ENCODE measurements at regions not wholly inside any gene's neighbourhood (a gene's known extent, or its start where the extent isn't known, plus 50 kb on each side); places are given as distances from the start of the nearest gene placed in this dataset.

DNA sequence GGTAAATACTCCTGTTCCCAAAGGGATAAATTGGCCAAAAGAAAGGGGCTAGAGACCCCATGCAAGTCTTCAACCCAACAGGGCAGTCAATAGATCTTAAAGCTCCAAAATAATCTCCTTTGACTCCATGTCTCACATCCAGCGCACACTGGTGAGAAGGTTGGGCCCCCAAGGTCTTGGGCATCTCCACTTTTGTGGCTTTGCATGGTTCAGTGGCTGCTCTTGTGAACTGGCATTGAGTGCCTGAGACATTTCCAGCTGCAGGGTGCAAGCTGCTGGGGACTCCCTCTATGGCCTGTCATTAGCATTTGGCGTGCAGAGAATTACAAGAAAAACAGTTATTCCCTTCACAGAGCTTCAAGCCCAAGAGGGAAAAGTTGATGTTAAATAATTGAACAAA is 224.7 kb downstream of the MTRR start:
- TF ChIP-seq, protein P1, sequence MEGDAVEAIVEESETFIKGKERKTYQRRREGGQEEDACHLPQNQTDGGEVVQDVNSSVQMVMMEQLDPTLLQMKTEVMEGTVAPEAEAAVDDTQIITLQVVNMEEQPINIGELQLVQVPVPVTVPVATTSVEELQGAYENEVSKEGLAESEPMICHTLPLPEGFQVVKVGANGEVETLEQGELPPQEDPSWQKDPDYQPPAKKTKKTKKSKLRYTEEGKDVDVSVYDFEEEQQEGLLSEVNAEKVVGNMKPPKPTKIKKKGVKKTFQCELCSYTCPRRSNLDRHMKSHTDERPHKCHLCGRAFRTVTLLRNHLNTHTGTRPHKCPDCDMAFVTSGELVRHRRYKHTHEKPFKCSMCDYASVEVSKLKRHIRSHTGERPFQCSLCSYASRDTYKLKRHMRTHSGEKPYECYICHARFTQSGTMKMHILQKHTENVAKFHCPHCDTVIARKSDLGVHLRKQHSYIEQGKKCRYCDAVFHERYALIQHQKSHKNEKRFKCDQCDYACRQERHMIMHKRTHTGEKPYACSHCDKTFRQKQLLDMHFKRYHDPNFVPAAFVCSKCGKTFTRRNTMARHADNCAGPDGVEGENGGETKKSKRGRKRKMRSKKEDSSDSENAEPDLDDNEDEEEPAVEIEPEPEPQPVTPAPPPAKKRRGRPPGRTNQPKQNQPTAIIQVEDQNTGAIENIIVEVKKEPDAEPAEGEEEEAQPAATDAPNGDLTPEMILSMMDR (IDR thresholded peaks at IDR 0.05; ENCODE audit: low read depth, low read length): no peak
- DNase-seq (ENCODE audit: low read depth in 2 of 2): no peak
- no peak overlapping the region for H3K4me3 ChIP-seq (replicated peaks in 1 of 2; ENCODE audit: low read depth in 2 of 2, low read length in 2 of 2)

- TF ChIP-seq, protein P1 (IDR thresholded peaks at IDR 0.05; ENCODE audit: low read depth, low read length): no peak
- DNase-seq (ENCODE audit: low read depth in 2 of 2): no peak
- H3K4me3 ChIP-seq (replicated peaks in 1 of 2; ENCODE audit: low read depth in 2 of 2, low read length in 2 of 2): no peak overlapping the region
These were observed 225.4 kb downstream of the MTRR start for GRCh38 chr5:8094304-8094703.

DNA sequence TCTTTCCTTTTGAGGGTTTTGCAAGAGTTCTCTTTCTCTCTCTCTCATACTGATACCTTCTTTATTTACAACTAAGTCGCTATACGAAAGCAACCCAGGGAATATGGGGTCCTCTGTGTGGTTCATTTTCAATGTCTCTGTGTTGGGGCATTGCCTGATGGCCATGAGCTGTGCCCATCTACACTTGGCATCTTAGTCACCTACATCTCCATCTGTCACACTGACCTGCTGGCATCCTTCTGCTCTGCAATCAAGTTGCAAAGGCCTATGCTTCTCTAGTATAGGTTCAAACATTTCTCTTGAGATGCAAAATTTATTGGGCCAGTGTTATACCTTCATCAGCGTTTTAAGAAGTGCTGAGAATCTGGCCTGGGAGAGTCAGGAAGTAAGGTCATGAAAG is 228.2 kb downstream of the MTRR start:
- no peak overlapping the region for H3K4me3 ChIP-seq (replicated peaks in 1 of 2; ENCODE audit: low read depth in 2 of 2, low read length in 2 of 2)
- TF ChIP-seq, protein P1 (IDR thresholded peaks at IDR 0.05; ENCODE audit: low read depth, low read length): no peak
- DNase-seq (ENCODE audit: low read depth in 2 of 2): no peak

DNA sequence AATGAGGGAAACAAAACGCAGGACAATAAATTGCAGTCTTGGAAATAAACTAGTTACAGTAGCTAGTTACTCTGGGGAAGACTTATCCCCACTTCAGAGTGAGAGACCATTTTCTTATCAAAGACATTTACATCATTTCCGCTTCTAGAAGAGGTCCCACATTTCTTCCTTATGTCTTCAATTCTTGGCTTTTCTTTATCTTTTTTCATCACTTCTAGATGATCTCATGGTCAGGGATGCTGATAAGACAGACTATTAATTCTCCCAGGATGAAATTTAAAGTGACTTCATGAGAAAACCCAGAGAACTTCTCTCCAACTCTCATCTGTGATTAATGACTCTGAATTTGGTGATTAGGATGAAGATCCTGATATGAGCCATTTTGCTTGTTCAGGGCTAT is 229.1 kb downstream of the MTRR start:
- DNase-seq (ENCODE audit: low read depth in 2 of 2): no peak
- no peak overlapping the region for H3K4me3 ChIP-seq (replicated peaks in 1 of 2; ENCODE audit: low read depth in 2 of 2, low read length in 2 of 2)
- TF ChIP-seq, protein P1 (IDR thresholded peaks at IDR 0.05; ENCODE audit: low read depth, low read length): no peak

- H3K4me3 ChIP-seq (replicated peaks in 1 of 2; ENCODE audit: low read depth in 2 of 2, low read length in 2 of 2): no peak overlapping the region
- TF ChIP-seq, protein P1 (IDR thresholded peaks at IDR 0.05; ENCODE audit: low read depth, low read length): no peak
- DNase-seq (ENCODE audit: low read depth in 2 of 2): no peak
These were observed 233.8 kb downstream of the MTRR start for GRCh38 chr5:8102714-8103113.

DNA sequence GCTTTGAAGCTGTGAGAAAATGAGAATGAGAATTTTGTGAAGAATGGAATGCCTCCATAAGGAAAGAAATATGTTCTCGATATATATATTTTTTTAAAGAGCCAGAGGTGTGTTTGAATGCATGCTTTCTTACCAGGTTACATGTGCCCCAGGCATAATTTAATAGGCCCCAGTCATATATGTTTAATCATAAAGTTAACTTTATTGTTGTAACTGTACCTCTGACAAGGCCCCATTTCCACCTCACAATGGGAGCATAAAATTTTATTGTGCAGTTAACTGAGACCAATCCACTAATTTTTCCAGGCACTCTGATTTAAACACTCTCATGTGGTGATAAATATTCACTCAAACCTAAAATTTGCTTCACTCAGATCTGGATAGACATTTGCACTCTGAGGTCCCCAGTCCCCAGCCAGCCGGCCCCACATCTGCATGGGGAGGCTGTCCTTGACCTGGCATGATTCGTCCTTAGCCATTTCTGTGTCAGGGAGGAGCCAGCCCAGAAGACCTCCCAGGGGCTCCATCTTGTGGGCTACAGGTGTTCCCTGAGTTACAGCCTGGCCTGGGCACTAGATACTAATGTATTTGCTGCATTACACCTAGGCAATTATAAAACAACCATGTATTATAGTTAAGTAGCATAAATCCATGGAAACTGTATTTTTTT is 245.8 kb downstream of the MTRR start:
- TF ChIP-seq, protein P1 (IDR thresholded peaks at IDR 0.05; ENCODE audit: low read depth, low read length): no peak
- DNase-seq (ENCODE audit: low read depth in 2 of 2): no peak
- no peak overlapping the region for H3K4me3 ChIP-seq (replicated peaks in 1 of 2; ENCODE audit: low read depth in 2 of 2, low read length in 2 of 2)

DNA sequence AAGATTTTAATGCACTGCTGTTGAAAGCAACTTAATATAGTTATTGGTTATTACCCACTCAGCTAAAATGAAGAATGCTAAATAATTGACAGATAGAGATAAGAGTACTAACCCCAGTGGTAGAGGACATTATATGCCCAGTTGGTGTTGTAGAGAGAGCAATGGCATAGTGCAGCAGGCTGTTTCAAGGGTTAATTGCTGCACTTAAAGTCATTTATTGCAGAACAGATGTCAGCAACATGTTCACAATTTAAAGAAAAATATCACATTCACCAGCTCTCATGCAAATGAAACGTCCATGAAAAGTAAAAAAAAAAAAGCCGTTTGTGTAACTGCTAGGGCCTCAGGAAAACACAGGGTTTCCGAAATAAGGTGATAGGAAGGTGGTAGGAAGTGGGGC is 254.6 kb downstream of the MTRR start:
- no peak for DNase-seq (ENCODE audit: low read depth in 2 of 2)
- TF ChIP-seq, protein P1 (IDR thresholded peaks at IDR 0.05; ENCODE audit: low read depth, low read length): no peak

More for the DNA sequence above, 254.6 kb downstream of the MTRR start:
- no peak overlapping the region for H3K4me3 ChIP-seq (replicated peaks in 1 of 2; ENCODE audit: low read depth in 2 of 2, low read length in 2 of 2)

Measured in cardiac fibroblast (primary cell).